ENCODE measurements at regions not wholly inside any gene's neighbourhood (a gene's known extent, or its start where the extent isn't known, plus 50 kb on each side); places are given as distances from the start of the nearest gene placed in this dataset.

DNA sequence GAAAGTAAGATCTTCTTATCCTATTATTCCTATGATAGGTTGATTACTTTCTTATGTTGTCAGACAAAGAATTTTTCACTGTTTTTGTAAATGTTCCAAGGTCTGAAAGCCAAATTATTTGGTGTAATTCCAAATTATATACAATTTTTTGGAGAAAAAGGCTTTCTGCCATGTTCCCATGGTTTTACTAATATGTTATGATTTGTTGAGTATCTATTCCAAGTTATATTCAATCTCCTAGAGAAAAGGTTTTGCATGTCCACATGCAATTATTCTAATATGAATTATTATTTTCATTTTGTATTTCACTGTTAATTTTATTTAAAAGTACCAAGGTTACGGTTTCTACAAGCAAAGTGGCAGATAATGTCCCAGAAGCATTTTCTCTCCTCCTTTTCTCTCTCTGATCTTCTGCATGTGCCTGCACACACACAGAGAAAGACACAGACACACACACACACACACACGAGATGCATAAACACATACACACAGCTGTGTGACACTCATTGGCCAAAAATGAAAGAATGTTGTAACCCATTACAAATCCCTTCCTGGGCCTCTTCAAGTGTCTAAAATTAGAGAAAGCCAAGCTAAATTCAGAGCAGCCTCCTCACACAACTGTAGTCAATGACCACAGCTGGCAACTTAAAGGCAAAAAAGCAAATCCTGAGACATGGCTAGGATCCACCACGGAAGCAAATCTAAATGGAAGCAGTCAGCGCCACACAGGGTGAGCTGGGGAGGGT is 621.0 kb downstream of the EFNB2 start:
- TF ChIP-seq, protein P1, sequence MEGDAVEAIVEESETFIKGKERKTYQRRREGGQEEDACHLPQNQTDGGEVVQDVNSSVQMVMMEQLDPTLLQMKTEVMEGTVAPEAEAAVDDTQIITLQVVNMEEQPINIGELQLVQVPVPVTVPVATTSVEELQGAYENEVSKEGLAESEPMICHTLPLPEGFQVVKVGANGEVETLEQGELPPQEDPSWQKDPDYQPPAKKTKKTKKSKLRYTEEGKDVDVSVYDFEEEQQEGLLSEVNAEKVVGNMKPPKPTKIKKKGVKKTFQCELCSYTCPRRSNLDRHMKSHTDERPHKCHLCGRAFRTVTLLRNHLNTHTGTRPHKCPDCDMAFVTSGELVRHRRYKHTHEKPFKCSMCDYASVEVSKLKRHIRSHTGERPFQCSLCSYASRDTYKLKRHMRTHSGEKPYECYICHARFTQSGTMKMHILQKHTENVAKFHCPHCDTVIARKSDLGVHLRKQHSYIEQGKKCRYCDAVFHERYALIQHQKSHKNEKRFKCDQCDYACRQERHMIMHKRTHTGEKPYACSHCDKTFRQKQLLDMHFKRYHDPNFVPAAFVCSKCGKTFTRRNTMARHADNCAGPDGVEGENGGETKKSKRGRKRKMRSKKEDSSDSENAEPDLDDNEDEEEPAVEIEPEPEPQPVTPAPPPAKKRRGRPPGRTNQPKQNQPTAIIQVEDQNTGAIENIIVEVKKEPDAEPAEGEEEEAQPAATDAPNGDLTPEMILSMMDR (IDR thresholded peaks at IDR 0.05) = no peak
- Histone ChIP-seq H3K27ac (no peak overlapping the region), H3K36me3 (no peaks in the 10 kb centered on the region), H3K4me1 (ENCODE audit: control insufficient read depth in 1 of 2, insufficient read depth in 1 of 2, low read depth in 1 of 2, low read length in 1 of 2) (no peaks in the 10 kb centered on the region), H3K4me3 (ENCODE audit: low read depth in 1 of 2, low read length in 1 of 2) (no peak overlapping the region), H3K9me3 (no peaks in the 10 kb centered on the region), H3K27me3 (no peaks in the 10 kb centered on the region)

DNA sequence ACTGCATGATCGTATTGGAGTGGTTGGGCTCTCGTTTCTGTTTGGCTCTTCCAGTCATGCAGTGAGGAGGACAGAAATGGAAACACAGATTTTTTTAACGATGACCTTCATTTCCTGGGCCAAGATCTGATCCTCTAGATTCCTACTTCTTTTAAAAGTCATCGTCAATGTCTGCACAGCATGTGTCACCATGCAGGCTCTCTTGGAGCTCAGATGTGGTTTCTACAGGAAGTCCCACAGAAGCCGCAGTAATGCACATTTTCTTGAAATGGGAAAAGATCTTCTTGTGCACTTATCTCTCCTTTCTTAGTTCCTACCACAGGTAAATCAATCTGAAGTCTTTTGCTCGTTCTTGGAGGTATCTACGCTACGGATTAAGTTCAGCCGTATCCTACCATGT is 626.9 kb downstream of the EFNB2 start:
- no peaks in the 10 kb centered on the region for H3K4me1 ChIP-seq (ENCODE audit: control insufficient read depth in 1 of 2, insufficient read depth in 1 of 2, low read depth in 1 of 2, low read length in 1 of 2)
- H3K4me3 ChIP-seq (ENCODE audit: low read depth in 1 of 2, low read length in 1 of 2) = no peak overlapping the region
- H3K27me3 ChIP-seq = no peaks in the 10 kb centered on the region
- no peak overlapping the region for H3K27ac ChIP-seq
- no peaks in the 10 kb centered on the region for H3K9me3 ChIP-seq
- TF ChIP-seq, protein P1 (IDR thresholded peaks at IDR 0.05) = no peak
- H3K36me3 ChIP-seq = no peaks in the 10 kb centered on the region

DNA sequence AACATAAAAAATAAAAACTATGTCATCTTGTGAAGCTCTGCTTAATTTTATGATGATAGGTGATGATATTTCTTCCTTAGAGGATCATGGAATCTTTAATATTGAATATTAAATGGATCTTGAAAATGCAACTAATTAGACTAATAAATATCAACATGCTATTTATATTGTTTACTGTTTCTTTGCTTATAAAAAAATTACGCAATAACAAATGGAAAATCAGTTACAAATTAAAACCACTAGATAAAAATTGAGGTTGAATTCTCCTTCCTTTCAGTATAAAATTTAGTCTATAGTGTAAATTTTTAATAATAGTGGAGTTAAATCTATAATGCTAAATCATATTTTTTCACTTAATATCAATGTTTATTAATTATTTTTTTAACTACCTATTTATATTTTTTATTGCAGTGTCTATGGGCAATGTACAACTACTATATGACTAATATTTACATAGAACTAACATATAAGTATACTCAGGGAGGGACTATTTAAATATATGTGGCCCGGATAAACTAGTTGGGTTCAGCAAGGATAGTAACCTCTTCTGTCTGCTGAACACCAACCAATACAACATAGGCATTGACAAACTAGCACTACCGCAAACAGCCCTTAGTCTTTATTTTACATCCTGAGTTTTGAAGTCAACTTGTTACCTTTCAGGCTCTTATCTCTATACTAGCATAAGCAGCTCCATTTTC is 628.0 kb downstream of the EFNB2 start:
- Histone ChIP-seq H3K27me3 (no peaks in the 10 kb centered on the region), H3K4me1 (ENCODE audit: control insufficient read depth in 1 of 2, insufficient read depth in 1 of 2, low read depth in 1 of 2, low read length in 1 of 2) (no peaks in the 10 kb centered on the region), H3K9me3 (no peaks in the 10 kb centered on the region), H3K27ac (no peak overlapping the region), H3K4me3 (ENCODE audit: low read depth in 1 of 2, low read length in 1 of 2) (no peak overlapping the region), H3K36me3 (no peaks in the 10 kb centered on the region)
- TF ChIP-seq, protein P1 (IDR thresholded peaks at IDR 0.05) = no peak

DNA sequence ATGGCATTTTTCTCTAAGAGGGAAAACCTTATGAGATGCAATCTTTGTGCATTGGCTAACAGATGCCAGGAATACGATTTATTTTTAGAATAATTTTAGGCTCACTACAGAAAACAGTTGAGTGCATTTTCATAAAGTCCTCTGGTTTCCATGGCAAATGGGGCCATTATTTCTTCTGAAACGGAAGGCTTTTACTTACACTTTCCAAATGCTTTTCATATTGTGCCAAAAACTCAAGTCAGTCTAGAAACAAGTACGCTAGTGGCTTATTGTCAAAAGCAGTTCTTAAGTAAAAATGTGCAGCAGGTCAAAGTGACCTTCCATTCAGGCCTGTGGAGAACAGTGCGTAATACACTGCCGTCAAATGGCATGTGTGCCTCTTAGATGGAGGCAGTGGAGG is 628.7 kb downstream of the EFNB2 start:
- Histone ChIP-seq H3K4me3 (ENCODE audit: low read depth in 1 of 2, low read length in 1 of 2) (no peak overlapping the region), H3K27ac (no peak overlapping the region), H3K36me3 (no peaks in the 10 kb centered on the region), H3K27me3 (no peaks in the 10 kb centered on the region), H3K9me3 (no peaks in the 10 kb centered on the region), H3K4me1 (ENCODE audit: control insufficient read depth in 1 of 2, insufficient read depth in 1 of 2, low read depth in 1 of 2, low read length in 1 of 2) (no peaks in the 10 kb centered on the region)
- TF ChIP-seq, protein P1 (IDR thresholded peaks at IDR 0.05) = no peak

DNA sequence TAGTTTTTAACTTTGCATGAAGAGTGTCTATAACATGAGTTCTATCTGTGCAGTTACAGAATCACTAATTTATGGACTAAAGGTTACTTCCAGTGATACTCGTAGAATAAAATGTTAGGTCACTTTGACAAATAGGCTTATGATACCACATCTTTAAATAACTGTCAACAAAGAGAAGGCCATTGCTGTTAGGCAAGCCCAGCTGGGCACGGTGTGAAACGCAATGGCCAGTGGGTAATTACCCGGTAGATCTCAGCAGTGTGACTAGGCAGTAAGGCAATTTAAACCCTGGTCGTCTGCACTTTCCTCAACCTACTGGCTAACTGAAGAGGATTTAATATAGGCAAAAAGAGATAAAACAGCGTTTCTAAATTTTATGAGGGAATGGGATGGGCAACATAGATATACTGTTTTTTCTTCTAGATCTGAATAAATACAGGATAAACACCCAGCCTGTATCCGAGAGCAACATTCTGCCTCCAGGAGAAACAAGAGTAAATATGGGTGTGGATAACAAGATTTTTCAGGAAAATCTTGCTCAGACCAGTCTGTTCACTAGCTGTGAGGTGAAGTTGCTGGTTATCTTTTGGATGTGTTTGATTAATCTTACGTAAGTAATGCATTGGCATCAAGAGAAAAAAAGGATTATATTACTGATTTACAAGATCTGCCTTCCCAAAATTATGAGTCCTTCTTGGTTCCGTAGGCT is 631.3 kb downstream of the EFNB2 start:
- Histone ChIP-seq H3K4me3 (ENCODE audit: low read depth in 1 of 2, low read length in 1 of 2) (no peak overlapping the region), H3K27me3 (no peaks in the 10 kb centered on the region), H3K4me1 (ENCODE audit: control insufficient read depth in 1 of 2, insufficient read depth in 1 of 2, low read depth in 1 of 2, low read length in 1 of 2) (no peaks in the 10 kb centered on the region), H3K36me3 (no peaks in the 10 kb centered on the region), H3K9me3 (no peaks in the 10 kb centered on the region), H3K27ac (no peak overlapping the region)
- TF ChIP-seq, protein P1 (IDR thresholded peaks at IDR 0.05) = no peak

All from neutrophil (primary cell).